T-cell (primary cell): ENCODE measurements at regions not wholly inside any gene's neighbourhood (a gene's known extent, or its start where the extent isn't known, plus 50 kb on each side); places are given as distances from the start of the nearest gene placed in this dataset.

Source experiments
- ATAC-seq, 4 experiments: fragments of 200-7000 bp in 3 of 4; fragments of 150-1000 bp in 1 of 4; cut with Tn5 transposase; replicated peaks in 1 of 4; 1 replicate in 3 of 4; 2 replicates in 1 of 4; pipeline ENCODE4 v1.10.0; 2021; ENCODE audit warnings: moderate library complexity in 3 of 4, mild to moderate bottlenecking in 2 of 4, moderate number of reproducible peaks in 1 of 4
- CTCF ChIA-PET, 2 donors: fragments of 300-600 bp; sonication (Branson Sonifier 250); formaldehyde crosslinking; loops; one replicate each; lab custom pipeline; 2022; ENCODE audit warnings: antibody characterized with exemption in 2 of 2; lab: Charles Lee
- POLR2A ChIA-PET, 2 donors: fragments of 300-600 bp; sonication (Branson Sonifier 250); formaldehyde crosslinking; loops; one replicate each; lab custom pipeline; 2022; ENCODE audit warnings: antibody characterized with exemption in 2 of 2; lab: Charles Lee
- DNase-seq, 35 experiments: peaks; one replicate each; pipeline versions ENCODE4 v3.0.0 to v3.0.0-alpha.2; 2013 to 2023
- H3K27ac ChIP-seq: one replicate; pipeline ENCODE4 v1.5.1; 2013; ENCODE audit warnings: low read length
- H3K27me3 ChIP-seq, 2 experiments: replicated peaks in 1 of 2; 1 replicate in 1 of 2; 2 replicates in 1 of 2; pipeline versions ENCODE4 v1.6.1 to v1.7.0; 2013; ENCODE audit warnings: low read length in 1 of 2, mixed read lengths in 1 of 2; ENCODE audit not compliant: control insufficient read depth in 2 of 2, insufficient read depth in 2 of 2; ENCODE audit errors: extremely low read depth in 1 of 2
- H3K36me3 ChIP-seq, 2 donors: 1 replicate in 1 of 2; 2 replicates in 1 of 2; pipeline versions ENCODE4 v1.6.1 to v1.7.0; 2013; ENCODE audit warnings: low read length in 1 of 2; ENCODE audit not compliant: control insufficient read depth in 2 of 2, insufficient read depth in 1 of 2; ENCODE audit errors: extremely low read depth in 1 of 2
- H3K4me1 ChIP-seq, 2 experiments: 1 replicate in 1 of 2; 2 replicates in 1 of 2; pipeline versions ENCODE4 v1.6.1 to v1.7.0; 2013; ENCODE audit warnings: low read length in 2 of 2, mixed read lengths in 1 of 2; ENCODE audit not compliant: insufficient read depth in 2 of 2, control insufficient read depth in 1 of 2; ENCODE audit errors: extremely low read depth in 1 of 2
- H3K4me3 ChIP-seq, 2 donors: 1 replicate in 1 of 2; 2 replicates in 1 of 2; pipeline versions ENCODE4 v1.5.1 to v1.7.0; 2013; ENCODE audit warnings: mild to moderate bottlenecking in 2 of 2, low read length in 1 of 2, moderate library complexity in 1 of 2; ENCODE audit not compliant: control insufficient read depth in 1 of 2; ENCODE audit errors: extremely low read depth in 1 of 2
- H3K9me3 ChIP-seq: 2 replicates; pipeline ENCODE4 v1.7.0; 2013
- H3K27ac Mint-ChIP-seq, 2 donors: one replicate each; pipeline ENCODE4 v1.8.0; 2020 to 2021; ENCODE audit warnings: mild to moderate bottlenecking in 2 of 2, mixed read lengths in 2 of 2
- H3K27me3 Mint-ChIP-seq, 2 donors: one replicate each; pipeline ENCODE4 v1.8.0; 2021 to 2022; ENCODE audit warnings: mixed read lengths in 2 of 2
- H3K36me3 Mint-ChIP-seq: one replicate; pipeline ENCODE4 v1.8.0; 2021; ENCODE audit warnings: mixed read lengths
- H3K4me1 Mint-ChIP-seq, 3 donors: one replicate each; pipeline ENCODE4 v1.8.0; 2020 to 2022; ENCODE audit warnings: mixed read lengths in 3 of 3, mild to moderate bottlenecking in 1 of 3
- H3K4me3 Mint-ChIP-seq, 3 donors: one replicate each; pipeline ENCODE4 v1.8.0; 2020 to 2022; ENCODE audit warnings: mild to moderate bottlenecking in 3 of 3, mixed read lengths in 3 of 3, moderate library complexity in 3 of 3
- H3K9me3 Mint-ChIP-seq, 3 donors: one replicate each; pipeline ENCODE4 v1.8.0; 2020 to 2022; ENCODE audit warnings: mixed read lengths in 3 of 3
- WGBS: methylation state at CpG from one replicate; pipeline ENCODE4 v1.1.5; 2013; ENCODE audit warnings: missing lambda C conversion rate; ENCODE audit not compliant: insufficient coverage; 5-methylcytosine and 5-hydroxymethylcytosine counted together

GRCh38 chr3:148433665-148434064 is 264.0 kb upstream of the AGTR1 start:
- H3K4me1 Mint-ChIP-seq: no peaks in the 10 kb centered on the region
- H3K4me3 ChIP-seq: no peak overlapping the region
- ChIA-PET POLR2A (no interaction called here), CTCF (no interaction called here)
- DNase-seq: no peak
- no peaks in the 10 kb centered on the region for H3K4me1 ChIP-seq
- H3K36me3 ChIP-seq: no peaks in the 10 kb centered on the region
- H3K9me3 ChIP-seq: no peaks in the 10 kb centered on the region
- H3K27me3 ChIP-seq: no peaks in the 10 kb centered on the region
- no peaks in the 10 kb centered on the region for H3K27me3 Mint-ChIP-seq
- H3K27ac Mint-ChIP-seq: no peak overlapping the region
- H3K27ac ChIP-seq: no peak overlapping the region
- no peak for ATAC-seq
- no peak overlapping the region for H3K4me3 Mint-ChIP-seq
- no peaks in the 10 kb centered on the region for H3K36me3 Mint-ChIP-seq
- peaks cover 9 to 17% (median 9%) of the 10 kb centered on the region in 3 donors for H3K9me3 Mint-ChIP-seq
- WGBS: 58% methylated on average over 2 of the region's 2 CpGs

- DNase-seq: no peak
- Histone ChIP-seq H3K9me3 (no peaks in the 10 kb centered on the region), H3K27ac (no peak overlapping the region), H3K4me3 (no peak overlapping the region), H3K36me3 (no peaks in the 10 kb centered on the region), H3K27me3 (no peaks in the 10 kb centered on the region), H3K4me1 (no peaks in the 10 kb centered on the region)
- Mint-ChIP-seq H3K4me1 (no peaks in the 10 kb centered on the region), H3K4me3 (no peak overlapping the region), H3K9me3 (peaks cover 9 to 17% (median 9%) of the 10 kb centered on the region in 3 donors), H3K27ac (no peak overlapping the region), H3K36me3 (no peaks in the 10 kb centered on the region), H3K27me3 (no peaks in the 10 kb centered on the region)
- ChIA-PET POLR2A (no interaction called here), CTCF (no interaction called here)
- no peak for ATAC-seq
Measured at GRCh38 chr3:148435534-148435933, 262.2 kb upstream of the AGTR1 start.

GRCh38 chr3:148439254-148439822 is 258.4 kb upstream of the AGTR1 start:
- Mint-ChIP-seq H3K4me1 (no peaks in the 10 kb centered on the region), H3K4me3 (no peak overlapping the region), H3K27ac (no peak overlapping the region), H3K27me3 (no peaks in the 10 kb centered on the region), H3K9me3 (peaks cover 7 to 12% (median 8%) of the 10 kb centered on the region in 3 donors), H3K36me3 (no peaks in the 10 kb centered on the region)
- Histone ChIP-seq H3K36me3 (no peaks in the 10 kb centered on the region), H3K27me3 (no peaks in the 10 kb centered on the region), H3K27ac (no peak overlapping the region), H3K9me3 (no peaks in the 10 kb centered on the region), H3K4me3 (no peak overlapping the region), H3K4me1 (no peaks in the 10 kb centered on the region)
- ATAC-seq: no peak
- ChIA-PET POLR2A (no interaction called here), CTCF (no interaction called here)
- no peak for DNase-seq
- 38% methylated on average over 1 of the region's 3 CpGs for WGBS

- WGBS: 86% methylated on average over 1 of the region's 1 CpG
- H3K36me3 Mint-ChIP-seq: no peaks in the 10 kb centered on the region
- no peaks in the 10 kb centered on the region for H3K4me1 ChIP-seq
- H3K4me3 Mint-ChIP-seq: no peak overlapping the region
- ChIA-PET CTCF (no interaction called here), POLR2A (no interaction called here)
- H3K36me3 ChIP-seq: no peaks in the 10 kb centered on the region
- no peak for ATAC-seq
- no peaks in the 10 kb centered on the region for H3K9me3 ChIP-seq
- H3K27me3 Mint-ChIP-seq: no peaks in the 10 kb centered on the region
- no peak overlapping the region for H3K27ac ChIP-seq
- H3K4me1 Mint-ChIP-seq: no peaks in the 10 kb centered on the region
- no peaks in the 10 kb centered on the region for H3K27me3 ChIP-seq
- H3K27ac Mint-ChIP-seq: no peak overlapping the region
- peaks cover 2 to 10% (median 6%) of the 10 kb centered on the region in 3 donors for H3K9me3 Mint-ChIP-seq
- no peak overlapping the region for H3K4me3 ChIP-seq
- DNase-seq: no peak
Measured at GRCh38 chr3:148441191-148441590, 256.5 kb upstream of the AGTR1 start.

GRCh38 chr3:148450819-148451218 is 246.9 kb upstream of the AGTR1 start:
- Mint-ChIP-seq H3K4me1 (no peaks in the 10 kb centered on the region), H3K27me3 (no peaks in the 10 kb centered on the region), H3K9me3 (peaks cover 0 to 6% (median 0%) of the 10 kb centered on the region in 3 donors), H3K27ac (no peak overlapping the region), H3K36me3 (no peaks in the 10 kb centered on the region), H3K4me3 (no peak overlapping the region)
- ATAC-seq (no peak), DNase-seq (no peak)
- Histone ChIP-seq H3K27me3 (no peaks in the 10 kb centered on the region), H3K9me3 (no peaks in the 10 kb centered on the region), H3K4me1 (no peaks in the 10 kb centered on the region), H3K4me3 (no peak overlapping the region), H3K36me3 (no peaks in the 10 kb centered on the region), H3K27ac (no peak overlapping the region)
- ChIA-PET POLR2A (no interaction called here), CTCF (no interaction called here)
- WGBS: 0% methylated on average over 1 of the region's 5 CpGs

GRCh38 chr3:148451969-148452368 is 245.7 kb upstream of the AGTR1 start:
- Mint-ChIP-seq H3K4me1 (no peaks in the 10 kb centered on the region), H3K36me3 (no peaks in the 10 kb centered on the region), H3K27me3 (no peaks in the 10 kb centered on the region), H3K27ac (no peak overlapping the region), H3K4me3 (no peak overlapping the region), H3K9me3 (peaks cover 0 to 2% (median 0%) of the 10 kb centered on the region in 3 donors)
- H3K27me3 ChIP-seq: no peaks in the 10 kb centered on the region
- DNase-seq (no peak), ATAC-seq (no peak)
- H3K4me1 ChIP-seq: no peaks in the 10 kb centered on the region
- H3K4me3 ChIP-seq: no peak overlapping the region
- H3K36me3 ChIP-seq: no peaks in the 10 kb centered on the region
- ChIA-PET CTCF (no interaction called here), POLR2A (no interaction called here)
- H3K9me3 ChIP-seq: no peaks in the 10 kb centered on the region
- H3K27ac ChIP-seq: no peak overlapping the region

GRCh38 chr3:148453781-148454191 is 243.9 kb upstream of the AGTR1 start:
- Mint-ChIP-seq H3K36me3 (no peaks in the 10 kb centered on the region), H3K9me3 (peaks cover 0 to 3% (median 0%) of the 10 kb centered on the region in 3 donors), H3K27me3 (no peaks in the 10 kb centered on the region), H3K27ac (no peak overlapping the region), H3K4me3 (no peak overlapping the region), H3K4me1 (no peaks in the 10 kb centered on the region)
- no CpG with 5 or more reads among the region's 3 CpGs for WGBS
- no peak overlapping the region for H3K27ac ChIP-seq
- H3K4me3 ChIP-seq: no peak overlapping the region
- CTCF ChIA-PET: no interaction called here
- ATAC-seq (no peak), DNase-seq (no peak)
- H3K36me3 ChIP-seq: no peaks in the 10 kb centered on the region
- POLR2A ChIA-PET: no interaction called here
- no peaks in the 10 kb centered on the region for H3K9me3 ChIP-seq
- no peaks in the 10 kb centered on the region for H3K4me1 ChIP-seq
- H3K27me3 ChIP-seq: no peaks in the 10 kb centered on the region
